SHP77 (cell line): ENCODE measurements at regions not wholly inside any gene's neighbourhood (a gene's known extent, or its start where the extent isn't known, plus 50 kb on each side); places are given as distances from the start of the nearest gene placed in this dataset.
A peak's percentile ranks its signal among the peaks of the same experiment; 100 is the strongest.

Experiments
- DNase-seq, 2 experiments: peaks; one replicate each; lab custom pipeline; 2025; lab: John Stamatoyannopoulos, UW

- no peak for DNase-seq
Measured at GRCh38 chr12:124429535-124429934, 134.6 kb downstream of the RFLNA start.

- no peak for DNase-seq
Measured at GRCh38 chr12:124428792-124429281, 133.9 kb downstream of the RFLNA start.

GRCh38 chr12:124428136-124428791 lies 133.4 kb downstream of the RFLNA start:
- DNase-seq: no peak

- no peak for DNase-seq
Measured at GRCh38 chr12:124426594-124427555, 132.0 kb downstream of the RFLNA start.

GRCh38 chr12:124425667-124426066 lies 130.8 kb downstream of the RFLNA start:
- no peak for DNase-seq

GRCh38 chr12:124424516-124424905 lies 129.6 kb downstream of the RFLNA start:
- DNase-seq: no peak

GRCh38 chr12:124423761-124424515 lies 129.0 kb downstream of the RFLNA start:
- no peak for DNase-seq

GRCh38 chr12:124422570-124423523 lies 128.0 kb downstream of the RFLNA start:
- peak; percentile 33 to 50 for DNase-seq

- peak; percentile 16 to 29 for DNase-seq
Measured at GRCh38 chr12:124422142-124422569, 127.3 kb downstream of the RFLNA start.

- peak in 1 of 2 experiments; percentile 29 for DNase-seq
Measured at GRCh38 chr12:124420996-124421674, 126.2 kb downstream of the RFLNA start.

GRCh38 chr12:124420041-124420995 lies 125.4 kb downstream of the RFLNA start:
- no peak for DNase-seq

- DNase-seq: peak in 1 of 2 experiments; percentile 18
Measured at GRCh38 chr12:124419292-124420040, 124.6 kb downstream of the RFLNA start.

GRCh38 chr12:124418791-124419190 lies 123.9 kb downstream of the RFLNA start:
- peak in 1 of 2 experiments; percentile 11 for DNase-seq

- no peak for DNase-seq
Measured at GRCh38 chr12:124418156-124418555, 123.3 kb downstream of the RFLNA start.

GRCh38 chr12:124416516-124417395 lies 121.9 kb downstream of the RFLNA start:
- no peak for DNase-seq

GRCh38 chr12:124415064-124415463 lies 120.2 kb downstream of the RFLNA start:
- no peak for DNase-seq

GRCh38 chr12:124413915-124414314 lies 119.0 kb downstream of the RFLNA start:
- no peak for DNase-seq
